Stimulated activated CD4-positive, alpha-beta T cell treated with anti-CD3 and anti-CD28 coated beads, TNF-alpha, amount 100 ng/mL, for 1 hour (primary cell): ENCODE measurements at regions not wholly inside any gene's neighbourhood (a gene's known extent, or its start where the extent isn't known, plus 50 kb on each side); places are given as distances from the start of the nearest gene placed in this dataset.

Experiments used
- DNase-seq, 3 donors: peaks; one replicate each; pipeline ENCODE4 v3.0.0-alpha.2; 2020; ENCODE audit warnings: low read depth in 3 of 3, low spot score in 1 of 3

DNA sequence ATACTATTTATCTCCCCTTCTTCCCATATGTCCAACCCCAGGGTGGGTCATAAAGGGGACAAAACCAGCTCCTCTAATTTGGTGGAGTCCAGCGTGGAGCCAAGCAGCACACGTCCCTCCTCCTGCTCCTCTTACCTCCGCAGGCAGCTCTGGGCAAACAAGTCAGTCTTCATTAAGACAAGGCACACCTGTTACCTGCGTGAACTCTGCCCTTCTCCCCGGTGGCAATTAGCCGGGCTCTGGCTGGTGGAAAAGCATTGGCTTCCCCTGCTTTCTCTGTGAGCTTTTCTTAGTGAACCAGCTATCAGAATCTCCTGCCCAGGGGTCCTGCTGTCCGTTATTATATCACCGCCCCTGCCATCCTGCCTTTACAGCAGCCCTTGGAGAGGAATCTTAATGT lies 418.7 kb upstream of the CADM1 start:
- no peak for DNase-seq

DNA sequence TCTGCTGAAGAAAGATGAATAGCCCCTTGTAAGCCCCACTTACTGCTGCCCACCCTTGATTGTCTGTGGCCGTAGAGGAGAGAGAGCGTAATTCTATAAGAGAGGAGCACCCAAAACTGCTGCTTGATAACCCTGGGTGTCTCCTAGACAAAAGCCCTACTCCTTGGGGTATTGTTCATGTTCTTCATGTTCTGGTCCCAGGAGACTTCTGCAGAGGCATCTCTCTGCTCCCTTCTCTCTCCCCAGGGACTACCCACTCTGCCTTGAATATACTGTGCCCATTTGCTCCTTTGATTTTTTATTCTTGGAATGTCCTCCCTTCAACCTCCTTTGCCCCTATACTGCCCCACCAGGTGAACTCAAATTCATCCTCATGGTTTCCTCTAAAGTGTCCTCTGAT lies 417.8 kb upstream of the CADM1 start:
- no peak for DNase-seq

DNA sequence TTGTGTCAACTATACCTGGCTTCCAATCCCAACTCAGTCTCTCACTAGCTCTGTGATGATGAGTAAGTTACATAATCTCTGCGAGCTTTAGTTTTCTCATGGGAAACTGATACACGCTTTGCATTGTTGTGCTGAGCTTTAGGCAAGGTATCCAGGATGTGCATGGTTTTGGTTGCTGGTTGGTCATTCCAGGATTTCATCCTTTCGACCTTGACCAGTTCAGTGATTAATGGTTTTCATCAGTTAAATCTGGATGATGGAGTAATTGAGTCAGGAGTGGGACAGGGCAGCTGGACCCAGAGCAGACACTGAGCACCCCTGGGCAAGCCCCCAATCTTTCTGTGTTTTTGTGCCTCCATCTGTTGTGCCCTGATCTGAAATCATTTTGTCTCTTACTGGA lies 417.3 kb upstream of the CADM1 start:
- DNase-seq, result no peak

DNA sequence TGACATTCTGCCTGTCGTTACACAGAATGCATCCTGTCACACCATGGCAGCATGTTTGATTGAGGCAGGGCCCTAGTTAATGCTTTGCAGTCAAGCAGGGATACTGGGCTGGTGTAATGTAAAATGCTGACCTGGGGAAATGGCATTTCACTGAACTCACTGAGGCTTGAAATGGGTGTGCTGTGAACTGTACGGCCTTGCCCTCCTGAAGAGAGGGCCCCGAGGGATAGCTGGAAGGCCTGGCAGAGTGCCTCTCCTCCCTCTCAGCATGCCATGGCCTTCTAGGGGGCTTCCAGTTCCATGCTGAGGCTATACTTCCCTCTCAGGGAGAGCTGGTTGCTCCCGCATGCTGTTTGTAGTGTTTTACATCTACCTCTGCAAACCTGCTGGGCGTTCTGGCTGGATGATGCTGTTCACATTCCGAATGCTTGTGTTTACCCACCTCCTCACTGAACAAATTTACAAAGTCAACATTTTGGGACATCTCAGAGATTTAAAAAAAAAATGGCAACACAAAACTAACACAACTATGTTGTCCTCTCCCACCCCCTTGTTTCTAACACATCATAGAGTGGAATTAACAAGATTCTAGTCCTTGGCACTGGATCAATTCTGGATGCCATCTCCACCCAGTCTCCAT lies 416.7 kb upstream of the CADM1 start:
- DNase-seq, result no peak

DNA sequence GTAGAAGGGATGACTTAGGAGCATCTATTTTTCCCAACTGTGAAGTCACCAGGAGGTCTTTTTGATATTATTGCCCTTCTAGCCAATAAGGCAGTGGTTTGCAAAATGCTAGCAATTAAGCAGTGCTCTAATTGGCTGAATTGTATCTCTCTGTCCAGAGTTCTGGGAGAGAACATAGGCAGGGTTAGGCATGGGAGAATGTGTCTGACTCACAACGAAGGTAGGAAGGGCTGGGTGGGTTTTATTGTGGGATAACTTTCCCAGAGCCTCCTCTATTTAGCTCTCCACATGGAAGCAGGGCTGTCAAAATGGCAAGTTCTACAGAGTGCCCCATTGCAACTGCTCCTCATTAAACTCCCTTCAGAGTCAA lies 415.9 kb upstream of the CADM1 start:
- no peak for DNase-seq

DNA sequence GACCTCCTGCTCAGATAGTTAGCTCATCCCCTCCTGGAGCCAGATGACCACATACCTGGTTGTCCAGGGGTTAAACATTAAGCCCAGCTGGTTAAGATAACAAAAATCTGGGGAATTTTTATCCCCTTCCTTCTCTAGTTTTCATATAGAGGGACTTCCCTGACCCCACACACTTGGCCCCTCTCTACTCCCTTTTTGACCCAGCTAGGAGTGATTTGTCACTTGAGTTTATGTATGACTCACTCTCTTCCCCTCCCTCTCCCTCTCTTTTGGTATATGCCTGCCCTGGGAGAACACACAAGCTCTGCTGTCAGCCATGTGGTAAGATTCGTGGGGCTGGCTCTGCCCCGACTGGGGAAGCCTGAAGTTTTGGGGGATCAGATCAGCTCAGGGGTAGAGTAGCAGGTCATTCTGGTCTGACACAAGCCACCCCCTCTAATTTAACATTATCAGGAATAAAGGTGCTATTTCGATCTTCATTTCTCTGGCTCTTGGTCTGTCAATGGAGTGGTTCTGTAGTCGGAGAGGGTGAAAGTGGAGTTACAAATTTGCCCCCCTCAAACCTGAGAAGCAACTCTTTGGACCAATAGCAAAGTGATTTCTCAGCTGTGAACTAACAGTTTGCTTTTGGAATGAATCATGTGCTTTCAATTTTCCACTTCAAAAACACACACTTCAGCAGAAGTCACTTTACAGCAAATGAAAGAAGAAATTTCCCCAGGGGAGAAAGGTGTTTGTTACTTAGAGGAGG lies 415.3 kb upstream of the CADM1 start:
- DNase-seq, result no peak

DNA sequence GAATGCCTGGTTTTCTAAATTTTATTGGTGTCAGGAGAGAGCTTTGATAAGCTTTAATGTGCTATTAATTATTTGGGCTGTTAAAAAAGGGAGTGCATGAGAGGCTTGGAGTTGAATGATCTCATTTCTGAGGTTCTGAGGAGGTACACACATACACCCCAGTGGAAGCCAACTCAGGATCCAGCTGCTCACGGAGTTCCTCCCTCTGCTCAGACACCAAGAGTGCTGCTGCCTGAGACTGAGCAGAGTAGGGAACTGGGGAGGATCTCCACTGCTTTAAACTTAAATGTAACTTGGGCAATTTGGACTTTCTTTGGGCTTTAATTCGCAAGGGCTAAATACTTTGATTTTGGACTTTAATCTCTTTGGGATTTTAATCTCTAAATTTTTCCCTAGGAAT lies 414.4 kb upstream of the CADM1 start:
- DNase-seq, result no peak

DNA sequence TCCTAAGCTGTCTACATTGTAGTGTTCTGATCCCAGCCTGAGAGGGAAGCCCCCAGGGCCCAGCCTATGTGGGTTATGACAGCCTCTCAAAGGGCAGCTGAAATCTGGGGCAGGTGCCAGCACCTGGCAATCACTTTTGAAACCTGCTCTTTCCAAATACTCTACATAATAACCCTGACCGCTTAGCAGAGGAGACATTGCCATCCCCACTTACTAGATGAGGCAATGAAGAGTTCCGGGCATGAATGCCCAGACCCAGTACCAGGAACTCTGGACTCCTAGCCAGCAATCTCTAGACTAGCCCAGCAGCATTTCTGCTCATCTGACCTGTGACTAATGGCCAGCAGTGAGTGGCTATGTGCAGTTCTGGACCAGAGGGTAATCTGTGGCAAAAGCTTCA lies 412.4 kb upstream of the CADM1 start:
- no peak for DNase-seq

DNA sequence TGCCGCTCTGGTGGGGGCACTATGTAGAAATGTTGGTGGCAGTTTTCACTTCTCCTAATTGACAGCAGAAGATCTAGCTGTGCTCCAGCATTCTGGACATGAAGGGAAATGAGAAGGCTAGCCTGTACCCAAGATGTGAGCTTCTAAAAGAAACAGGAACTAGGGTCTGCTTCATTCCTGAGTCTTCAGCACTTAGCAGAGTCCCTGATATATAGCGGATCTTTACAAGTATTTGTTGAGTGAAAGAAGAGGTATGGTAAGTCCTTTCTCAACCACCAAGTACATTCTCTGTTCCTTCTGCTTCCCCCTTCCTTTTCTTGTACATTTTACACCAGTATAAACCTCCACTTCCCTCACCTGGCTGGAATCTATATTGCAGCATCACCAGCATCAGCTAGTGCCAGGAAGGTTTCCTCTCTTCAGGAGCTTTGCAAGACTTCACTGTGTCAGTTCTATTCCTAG lies 408.3 kb upstream of the CADM1 start:
- no peak for DNase-seq

DNA sequence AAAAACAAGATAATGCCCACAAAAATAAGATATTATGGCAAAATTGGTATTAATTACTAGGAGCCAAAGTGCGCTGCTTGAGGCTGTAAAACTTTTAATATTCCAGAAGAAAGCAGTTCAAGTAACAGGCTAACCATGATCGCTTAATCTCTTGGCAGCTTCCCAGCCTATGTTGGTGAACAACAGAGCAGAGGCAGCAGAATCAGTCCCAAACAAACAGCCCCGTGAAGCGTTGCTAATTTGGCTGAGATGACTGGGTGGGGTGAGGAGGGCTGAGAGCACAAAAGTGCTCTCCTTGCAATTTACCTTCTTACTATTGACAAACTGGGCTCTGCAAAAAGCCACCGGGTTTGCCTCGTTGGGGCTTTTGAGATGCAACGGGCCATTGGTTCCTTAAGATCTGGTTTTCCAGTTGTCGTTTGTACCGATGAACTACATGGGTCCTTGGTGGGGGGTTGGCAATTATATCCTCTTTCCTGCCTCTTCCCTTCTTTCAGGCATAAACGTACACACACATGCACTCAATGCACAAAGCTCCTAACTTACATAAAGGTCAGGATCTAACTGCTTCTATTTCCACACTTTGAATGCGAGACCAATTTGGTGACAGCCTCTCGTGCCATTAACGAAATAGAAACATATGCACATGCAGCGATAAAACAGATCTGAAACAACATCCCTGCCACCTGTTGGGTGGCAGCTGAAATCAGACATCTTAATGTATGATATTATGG lies 407.6 kb upstream of the CADM1 start:
- no peak for DNase-seq

DNA sequence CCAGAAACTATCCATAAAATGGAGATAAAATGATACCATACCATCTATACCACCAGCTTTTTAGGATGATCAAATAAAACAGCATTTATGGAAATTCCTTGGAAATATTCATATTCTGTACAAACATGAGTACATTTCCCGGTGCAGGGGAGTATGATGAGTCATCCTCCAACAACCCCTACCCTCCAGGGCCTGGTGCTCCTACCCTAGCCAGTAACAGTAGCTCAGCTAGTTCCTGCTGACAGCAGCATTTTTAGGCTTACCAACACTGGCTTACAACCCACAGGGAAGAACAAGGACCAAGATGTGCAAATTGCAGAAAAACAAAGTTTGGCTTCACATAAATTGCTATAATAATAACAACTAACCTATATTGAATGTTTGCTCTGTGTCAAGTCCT lies 406.2 kb upstream of the CADM1 start:
- DNase-seq, result no peak

DNA sequence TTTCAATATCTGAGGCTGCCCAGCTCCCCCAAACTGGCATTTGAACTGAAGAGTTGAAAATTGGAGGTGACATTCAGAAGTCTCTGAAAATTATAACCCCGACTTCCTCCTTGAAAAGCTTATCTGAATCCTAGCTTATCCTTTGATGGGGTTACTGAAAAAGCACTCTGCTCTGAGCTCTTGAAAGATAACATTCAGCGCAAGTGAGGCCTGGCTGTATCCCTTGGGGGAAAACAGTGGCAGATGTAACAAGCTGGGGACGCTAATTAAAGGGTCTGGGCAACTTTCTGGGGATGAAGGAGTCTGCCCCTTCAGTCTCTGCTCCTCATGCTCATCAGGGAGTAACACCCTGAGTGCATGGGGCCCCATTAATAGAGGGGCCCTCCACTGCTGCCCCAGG lies 402.0 kb upstream of the CADM1 start:
- DNase-seq, result no peak

DNA sequence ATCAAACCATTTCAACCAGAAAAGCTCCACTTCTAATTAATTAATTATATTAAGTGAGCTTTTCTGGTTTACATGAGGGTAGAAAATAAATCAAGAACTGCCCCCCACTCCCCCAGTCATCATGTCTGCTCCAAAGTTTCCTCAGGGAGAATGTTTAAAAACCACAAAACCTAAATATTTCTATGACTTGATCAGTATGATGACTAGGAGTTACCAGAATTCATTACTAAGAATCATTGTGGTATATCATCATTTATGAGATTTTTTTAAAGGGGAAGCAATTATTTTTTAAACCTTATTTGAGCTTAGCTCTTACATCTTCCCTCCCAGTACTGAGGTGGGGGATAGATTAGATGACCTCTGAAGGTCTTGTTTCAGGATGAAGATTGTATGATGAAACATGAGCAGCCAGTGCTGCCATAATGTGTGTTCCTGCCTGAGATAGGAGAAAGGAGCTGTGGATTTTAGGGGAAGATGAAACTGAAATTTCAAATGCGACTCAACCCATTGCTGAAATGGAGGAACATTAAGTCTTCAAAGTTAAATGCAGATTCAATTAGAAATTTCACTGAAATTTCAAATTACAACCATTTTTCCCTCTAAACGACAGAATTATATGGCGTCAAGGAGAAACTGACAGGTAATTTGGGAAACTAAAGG lies 401.3 kb upstream of the CADM1 start:
- DNase-seq, result no peak

DNA sequence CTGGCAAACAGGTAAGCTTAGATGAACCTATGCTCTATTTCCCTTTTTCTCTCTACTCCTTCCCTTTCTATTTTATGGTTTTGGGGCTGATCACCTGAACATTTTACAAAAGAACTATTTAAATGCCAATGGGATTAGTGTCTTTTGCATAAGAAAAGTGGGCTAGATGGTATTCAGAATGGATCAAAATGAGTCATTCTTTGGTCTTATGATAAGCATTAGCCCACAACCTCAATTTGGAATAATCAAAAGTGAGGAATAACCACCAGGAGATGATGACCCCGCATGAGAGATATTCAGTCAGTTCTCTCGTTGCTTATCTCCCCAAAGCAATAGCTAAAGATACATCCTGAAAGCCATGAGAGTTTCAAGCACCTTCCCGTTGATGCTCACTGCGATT lies 399.0 kb upstream of the CADM1 start:
- no peak for DNase-seq

DNA sequence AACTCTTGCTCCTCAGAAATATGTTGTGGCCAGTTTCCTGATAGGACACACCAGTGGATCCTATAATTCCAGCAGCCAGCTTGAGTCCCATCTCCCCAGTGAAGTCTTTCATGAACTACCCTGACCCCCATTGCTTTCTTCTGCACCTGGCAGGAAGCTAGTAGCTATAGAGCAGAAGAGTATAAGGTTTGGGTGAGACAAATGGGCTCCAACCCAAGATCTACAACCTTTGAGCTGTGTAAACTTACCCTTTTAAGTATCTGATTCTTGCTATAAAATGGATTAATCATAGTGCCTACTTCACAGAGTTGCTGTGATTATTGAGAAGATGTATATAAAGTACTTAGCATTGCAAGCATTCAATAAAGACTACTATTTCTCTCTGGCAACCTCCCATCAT lies 396.9 kb upstream of the CADM1 start:
- no peak for DNase-seq

DNA sequence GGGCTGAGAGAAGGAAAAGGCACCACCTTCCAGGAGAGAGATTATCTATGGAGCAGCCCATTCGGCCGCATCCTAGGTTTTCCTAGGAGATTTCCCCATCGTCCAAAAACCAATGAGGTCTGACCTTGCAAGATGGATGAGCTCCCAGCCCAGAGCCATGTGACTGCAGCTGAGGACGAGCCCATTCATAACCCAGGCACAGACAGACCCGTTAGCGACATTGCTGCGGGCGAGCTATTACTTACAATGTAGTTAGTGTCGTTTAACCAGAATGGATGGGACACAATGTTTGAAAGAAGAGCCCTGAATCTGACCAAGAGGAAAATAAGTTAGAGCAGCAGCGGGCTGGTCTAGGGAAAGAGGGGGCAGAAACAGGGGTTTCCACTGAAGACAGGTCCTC lies 395.9 kb upstream of the CADM1 start:
- no peak for DNase-seq

DNA sequence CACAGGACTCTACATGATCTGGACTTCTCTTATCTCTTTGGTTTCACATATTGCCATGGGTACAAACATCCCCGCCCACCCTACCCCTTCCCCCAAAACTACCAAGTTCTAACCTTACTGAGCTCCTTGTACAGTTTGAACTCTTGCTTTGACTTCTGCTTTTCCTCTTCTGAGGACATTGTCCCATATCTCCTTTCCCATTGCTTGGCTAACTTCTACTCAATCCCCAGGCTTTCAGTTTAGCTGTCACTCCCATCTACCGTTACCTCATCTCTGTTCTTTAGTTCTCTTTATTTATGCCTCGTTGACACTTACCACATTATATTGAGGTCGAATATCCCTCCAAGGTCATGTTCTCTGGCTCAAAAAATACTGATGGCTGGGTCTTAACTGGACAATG lies 393.5 kb upstream of the CADM1 start:
- DNase-seq, result no peak

DNA sequence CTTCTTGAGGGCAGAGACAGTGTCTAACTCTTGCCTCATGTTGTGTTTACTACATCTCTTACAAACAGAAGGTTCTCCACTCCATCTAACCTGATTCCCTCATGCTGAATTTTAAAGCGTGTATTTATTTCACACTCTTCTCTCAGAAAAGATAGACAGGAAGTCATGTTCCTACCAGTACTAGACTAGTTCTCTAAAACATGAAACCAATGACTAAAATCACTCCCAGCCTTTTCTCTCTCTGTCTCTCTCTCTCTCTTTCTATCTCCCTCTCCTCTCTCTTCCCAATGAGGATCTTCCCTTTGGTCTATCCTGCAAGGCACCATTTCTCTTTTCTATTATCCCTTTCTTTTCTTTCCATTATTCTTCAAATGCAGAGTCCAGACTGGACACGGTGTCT lies 391.9 kb upstream of the CADM1 start:
- no peak for DNase-seq

DNA sequence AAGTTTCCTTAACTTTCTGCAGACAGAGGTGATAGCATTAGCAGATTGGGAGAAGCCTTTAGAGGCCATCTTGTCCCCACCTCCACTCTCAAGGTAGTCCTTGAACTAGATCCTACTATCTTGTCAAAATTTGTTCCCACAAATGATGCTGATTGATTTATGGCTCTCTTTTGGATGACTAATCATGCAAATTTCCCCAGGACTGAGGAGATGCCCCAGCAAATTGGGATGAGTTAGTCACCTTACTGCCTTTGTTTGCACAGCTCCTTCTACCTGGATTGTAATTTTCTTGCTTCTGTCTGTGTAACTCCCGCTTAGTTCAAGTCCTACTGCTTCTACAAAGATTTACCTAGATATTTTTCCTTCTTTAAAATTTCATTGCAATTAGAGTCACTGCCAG lies 391.4 kb upstream of the CADM1 start:
- no peak for DNase-seq

DNA sequence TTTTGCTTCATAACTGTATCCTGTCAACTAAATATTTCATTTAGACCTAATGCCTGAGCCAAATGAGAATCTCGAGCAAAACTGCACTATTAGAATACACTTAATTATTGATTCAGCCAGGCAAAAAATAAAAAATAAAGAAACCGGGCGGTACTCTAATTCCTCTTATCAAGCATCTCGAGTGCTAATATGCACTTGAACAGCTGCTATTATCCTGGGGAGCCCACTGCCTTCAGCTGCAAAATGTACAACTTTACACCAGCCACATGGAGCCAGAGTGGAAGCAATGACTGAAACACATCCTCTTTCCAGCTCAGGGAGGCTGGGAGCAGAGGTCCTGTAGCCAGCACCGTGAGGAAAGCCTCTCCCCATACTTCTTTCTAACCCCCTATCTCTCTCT lies 390.0 kb upstream of the CADM1 start:
- no peak for DNase-seq

DNA sequence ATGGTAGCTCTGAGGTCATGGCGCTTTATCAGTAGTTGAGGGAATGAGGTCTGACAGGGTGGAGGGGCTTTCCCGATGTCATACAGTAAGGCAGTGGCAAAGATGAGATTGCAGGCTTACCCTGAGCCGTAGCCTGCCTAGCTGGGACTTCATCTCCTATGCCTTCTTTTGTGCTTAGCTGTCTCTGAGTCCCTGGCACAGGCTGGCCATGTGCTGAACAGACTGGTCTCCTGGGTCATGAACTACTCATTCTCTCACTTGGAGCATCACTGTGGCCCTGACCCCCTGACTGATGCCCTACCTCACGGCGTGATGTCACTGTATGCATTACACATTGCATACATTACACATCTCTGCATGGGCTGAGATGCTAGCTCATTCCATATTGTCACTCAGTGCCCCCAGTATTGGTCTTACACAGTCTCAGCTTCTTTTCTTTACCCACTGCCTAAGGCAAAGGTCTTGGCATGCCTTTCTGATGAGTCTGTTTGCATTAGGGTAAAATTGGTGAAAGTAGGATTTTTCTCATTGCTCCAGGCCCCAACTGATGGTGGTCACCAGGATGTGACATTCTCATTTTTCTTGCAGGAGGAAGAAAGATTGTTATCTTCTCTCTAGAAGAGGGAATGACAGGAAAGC lies 389.4 kb upstream of the CADM1 start:
- DNase-seq, result no peak
